Ovary (tissue), 3 donors: ENCODE measurements at regions not wholly inside any gene's neighbourhood (a gene's known extent, or its start where the extent isn't known, plus 50 kb on each side); places are given as distances from the start of the nearest gene placed in this dataset.

Experiments
- CTCF ChIP-seq, 3 donors: fragments of 450-650 bp in 2 of 3; fragments of 200-600 bp in 1 of 3; IDR thresholded peaks; one replicate each; pipeline versions ENCODE4 v1.5.1 to v1.8.0; 2016 to 2022; ENCODE audit warnings: antibody characterized with exemption in 3 of 3, mild to moderate bottlenecking in 1 of 3
- EP300 ChIP-seq: sonication (generic); formaldehyde crosslinking; IDR thresholded peaks from one replicate; pipeline ENCODE4 v1.6.1; 2017; ENCODE audit warnings: antibody characterized with exemption
- POLR2A ChIP-seq: fragments of 450-650 bp; IDR thresholded peaks from one replicate; pipeline ENCODE4 v1.6.1; 2017; ENCODE audit warnings: antibody characterized with exemption, mild to moderate bottlenecking, moderate library complexity
- donor health status: DM: no; HTN: no; CAD: no.

- no peak for TF ChIP-seq CTCF (IDR thresholded peaks at IDR 0.05)
- TF ChIP-seq EP300 = no peak
- no peak for TF ChIP-seq POLR2A
Measured at GRCh38 chr4:124480061-124480460, 232.5 kb downstream of the ANKRD50 start.
